GM12878 (cell line): ENCODE measurements at regions not wholly inside any gene's neighbourhood (a gene's known extent, or its start where the extent isn't known, plus 50 kb on each side); places are given as distances from the start of the nearest gene placed in this dataset.

Source experiments
- CTCF ChIP-seq, 3 experiments: IDR thresholded peaks in 2 of 3; conservative IDR thresholded peaks in 1 of 3; 2 replicates each; pipeline ENCODE4 v1.5.1; 2011; ENCODE audit warnings: low read depth in 3 of 3, low read length in 3 of 3, mild to moderate bottlenecking in 3 of 3, control low read depth in 2 of 3, moderate library complexity in 2 of 3, inconsistent platforms in 1 of 3, mixed read lengths in 1 of 3; ENCODE audit not compliant: control insufficient read depth in 2 of 3, insufficient read depth in 1 of 3; ENCODE audit errors: extremely low read depth in 1 of 3
- ETV6 ChIP-seq, 2 experiments: fragments of 450-650 bp in 1 of 2; IDR thresholded peaks in 1 of 2; conservative IDR thresholded peaks in 1 of 2; 2 replicates each; pipeline ENCODE4 v1.6.1; 2014; ENCODE audit warnings: antibody characterized with exemption in 1 of 2, borderline replicate concordance in 1 of 2, low read depth in 1 of 2, mild to moderate bottlenecking in 1 of 2, moderate library complexity in 1 of 2
- EZH2 ChIP-seq: IDR thresholded peaks from 2 replicates; pipeline ENCODE4 v1.6.1; 2012; ENCODE audit warnings: low read depth, mild to moderate bottlenecking, control low read depth, inconsistent platforms, low read length, borderline replicate concordance; ENCODE audit not compliant: control insufficient read depth
- FOXM1 ChIP-seq: IDR thresholded peaks from 2 replicates; pipeline ENCODE4 v1.6.1; 2012; ENCODE audit warnings: low read depth, mild to moderate bottlenecking, inconsistent platforms, low read length, moderate library complexity
- HDAC2 ChIP-seq: fragments of 200-600 bp; sonication (generic); IDR thresholded peaks from 2 replicates; pipeline ENCODE4 v1.6.1; 2017
- JUNB ChIP-seq: IDR thresholded peaks from 2 replicates; pipeline ENCODE4 v1.6.1; 2016; ENCODE audit warnings: antibody characterized with exemption, mild to moderate bottlenecking
- JUND ChIP-seq: IDR thresholded peaks from 2 replicates; pipeline ENCODE4 v1.6.1; 2012; ENCODE audit warnings: low read depth, mild to moderate bottlenecking, low read length, improper control_type of control experiment, moderate library complexity
- MXI1 ChIP-seq: fragments of 150-350 bp; IDR thresholded peaks from 2 replicates; pipeline ENCODE4 v1.6.1; 2011; ENCODE audit warnings: low read depth, mild to moderate bottlenecking, inconsistent platforms, low read length, improper control_type of control experiment
- MYC ChIP-seq: IDR thresholded peaks from 2 replicates; pipeline ENCODE4 v1.6.1; 2011; ENCODE audit warnings: mild to moderate bottlenecking, low read length, moderate library complexity, inconsistent platforms; ENCODE audit not compliant: insufficient read depth, insufficient replicate concordance, insufficient read length, severe bottlenecking
- NFYA ChIP-seq: IDR thresholded peaks from 2 replicates; pipeline ENCODE4 v1.6.1; 2011; ENCODE audit warnings: low read depth, mild to moderate bottlenecking, low read length, improper control_type of control experiment, borderline replicate concordance
- POLR2A ChIP-seq: IDR thresholded peaks from 2 replicates; pipeline ENCODE4 v1.6.1; 2011; ENCODE audit warnings: low read depth, mild to moderate bottlenecking, low read length
- TCF3 ChIP-seq: IDR thresholded peaks from 2 replicates; pipeline ENCODE4 v1.6.1; 2012; ENCODE audit warnings: low read depth, mild to moderate bottlenecking, low read length, borderline replicate concordance; ENCODE audit not compliant: insufficient read depth
- ZBTB40 ChIP-seq: fragments of 450-650 bp; IDR thresholded peaks from 2 replicates; pipeline ENCODE4 v1.6.1; 2016; ENCODE audit warnings: mild to moderate bottlenecking, moderate library complexity, borderline replicate concordance
- TF ChIP-seq, protein P1 (sequence below): IDR thresholded peaks from 2 replicates; pipeline ENCODE4 v1.6.1; 2012; ENCODE audit warnings: low read depth, low read length, improper control_type of control experiment

DNA sequence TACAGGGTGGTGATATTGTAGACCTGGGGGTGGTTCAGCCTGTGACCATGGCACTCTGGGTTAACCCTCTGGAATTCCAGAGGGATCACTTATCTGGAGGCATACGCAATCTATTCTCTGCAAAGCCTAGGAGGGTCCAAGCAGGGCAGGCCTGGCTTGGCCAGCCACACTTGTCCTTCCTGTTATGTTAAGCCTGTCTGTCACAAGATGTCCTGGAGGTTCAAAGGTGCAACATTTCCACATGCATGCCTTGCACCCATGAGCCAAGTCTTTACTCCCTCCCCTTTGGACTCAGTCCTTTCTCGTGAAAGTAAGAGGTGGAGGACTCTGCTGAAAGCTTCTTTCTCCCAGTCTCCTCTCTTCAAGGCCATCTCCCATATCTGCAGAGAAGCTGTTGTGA, 345.1 kb downstream of the HHIPL2 start:
- TF ChIP-seq ETV6 (conservative IDR thresholded peaks at IDR 0.05 in 1 of 2, IDR thresholded peaks at IDR 0.05 in 1 of 2; ENCODE audit: borderline replicate concordance in 1 of 2, low read depth in 1 of 2) (no peak), HDAC2 (no peak), JUNB (no peak), EZH2 (no peak), POLR2A (no peak), JUND (no peak), MXI1 (no peak), NFYA (no peak), CTCF (IDR thresholded peaks at IDR 0.05 in 2 of 3, conservative IDR thresholded peaks at IDR 0.05 in 1 of 3; ENCODE audit: control insufficient read depth in 2 of 3, extremely low read depth in 1 of 3, insufficient read depth in 1 of 3, low read depth in 3 of 3, low read length in 3 of 3) (no peak), FOXM1 (no peak), TCF3 (no peak), MYC (no peak), ZBTB40 (no peak)
- TF ChIP-seq, protein P1, sequence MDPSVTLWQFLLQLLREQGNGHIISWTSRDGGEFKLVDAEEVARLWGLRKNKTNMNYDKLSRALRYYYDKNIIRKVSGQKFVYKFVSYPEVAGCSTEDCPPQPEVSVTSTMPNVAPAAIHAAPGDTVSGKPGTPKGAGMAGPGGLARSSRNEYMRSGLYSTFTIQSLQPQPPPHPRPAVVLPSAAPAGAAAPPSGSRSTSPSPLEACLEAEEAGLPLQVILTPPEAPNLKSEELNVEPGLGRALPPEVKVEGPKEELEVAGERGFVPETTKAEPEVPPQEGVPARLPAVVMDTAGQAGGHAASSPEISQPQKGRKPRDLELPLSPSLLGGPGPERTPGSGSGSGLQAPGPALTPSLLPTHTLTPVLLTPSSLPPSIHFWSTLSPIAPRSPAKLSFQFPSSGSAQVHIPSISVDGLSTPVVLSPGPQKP, result no peak
